GM23338 (cell line): ENCODE measurements at regions not wholly inside any gene's neighbourhood (a gene's known extent, or its start where the extent isn't known, plus 50 kb on each side); places are given as distances from the start of the nearest gene placed in this dataset.

ENCODE experiments used
- ATAC-seq: fragments of 200-7000 bp; cut with Tn5 transposase; 3 replicates; pipeline ENCODE4 v1.9.1; 2020
- DNase-seq: peaks from one replicate; pipeline ENCODE4 v3.0.0-alpha.2; 2015; ENCODE audit warnings: low spot score
- H2AFZ ChIP-seq: fragments of 200-600 bp; sonication (generic); 2 replicates; pipeline ENCODE4 v1.8.0; 2016; ENCODE audit warnings: antibody characterized with exemption, mild to moderate bottlenecking, moderate library complexity
- H3F3A ChIP-seq: fragments of 200-600 bp; sonication (generic); replicated peaks from 2 replicates; pipeline ENCODE4 v1.8.0; 2017; ENCODE audit warnings: antibody characterized with exemption, mixed run types, low read depth
- H3K27ac ChIP-seq: fragments of 200-600 bp; sonication (generic); 2 replicates; pipeline ENCODE4 v1.6.1; 2016; ENCODE audit warnings: low read depth
- H3K27me3 ChIP-seq: fragments of 200-600 bp; sonication (generic); 2 replicates; pipeline ENCODE4 v1.8.0; 2016; ENCODE audit warnings: mild to moderate bottlenecking, mixed run types, moderate library complexity; ENCODE audit not compliant: insufficient read depth
- H3K36me3 ChIP-seq: fragments of 200-600 bp; sonication (generic); 2 replicates; pipeline ENCODE4 v1.8.0; 2016; ENCODE audit warnings: mild to moderate bottlenecking; ENCODE audit not compliant: insufficient read depth
- H3K4me1 ChIP-seq: fragments of 200-600 bp; sonication (generic); 2 replicates; pipeline ENCODE4 v1.8.0; 2016; ENCODE audit warnings: mild to moderate bottlenecking, moderate library complexity; ENCODE audit not compliant: insufficient read depth
- H3K4me2 ChIP-seq: fragments of 200-600 bp; sonication (generic); 2 replicates; pipeline ENCODE4 v1.7.1; 2017; ENCODE audit warnings: mixed run types
- H3K4me3 ChIP-seq: fragments of 200-600 bp; sonication (generic); 2 replicates; pipeline ENCODE4 v1.6.1; 2016; ENCODE audit warnings: mixed run types
- H3K79me2 ChIP-seq: fragments of 200-600 bp; sonication (generic); replicated peaks from 2 replicates; pipeline ENCODE4 v1.8.0; 2017; ENCODE audit warnings: mild to moderate bottlenecking; ENCODE audit not compliant: insufficient read depth
- H3K9me2 ChIP-seq: fragments of 200-600 bp; sonication (generic); 2 replicates; pipeline ENCODE4 v1.8.0; 2017; ENCODE audit not compliant: insufficient read depth
- H4K20me1 ChIP-seq: fragments of 200-600 bp; sonication (generic); replicated peaks from 2 replicates; pipeline ENCODE4 v1.8.0; 2017; ENCODE audit warnings: mild to moderate bottlenecking; ENCODE audit not compliant: insufficient read depth
- H3K27ac Mint-ChIP-seq: 2 replicates; pipeline ENCODE4 v1.8.0; 2020; ENCODE audit warnings: inconsistent platforms, mild to moderate bottlenecking, moderate library complexity, mixed read lengths
- H3K27me3 Mint-ChIP-seq: 3 replicates; pipeline ENCODE4 v1.8.0; 2022; ENCODE audit warnings: low read depth, mild to moderate bottlenecking, moderate library complexity, mixed read lengths, inconsistent platforms; ENCODE audit not compliant: insufficient read depth, poor library complexity
- H3K36me3 Mint-ChIP-seq: 3 replicates; pipeline ENCODE4 v1.8.0; 2021; ENCODE audit warnings: low read depth, mild to moderate bottlenecking, inconsistent platforms, moderate library complexity, mixed read lengths
- H3K4me1 Mint-ChIP-seq: 3 replicates; pipeline ENCODE4 v1.8.0; 2020; ENCODE audit warnings: mild to moderate bottlenecking, inconsistent platforms, mixed read lengths
- H3K4me3 Mint-ChIP-seq: 3 replicates; pipeline ENCODE4 v1.8.0; 2021; ENCODE audit warnings: moderate library complexity, mild to moderate bottlenecking, inconsistent platforms, mixed read lengths
- H3K9me3 Mint-ChIP-seq: 3 replicates; pipeline ENCODE4 v1.8.0; 2020; ENCODE audit warnings: moderate library complexity, mild to moderate bottlenecking, inconsistent platforms, mixed read lengths
- CREB1 ChIP-seq: fragments of 250-450 bp; sonication (Bioruptor Pico); IDR thresholded peaks from 2 replicates; pipeline ENCODE4 v1.5.0; 2020; ENCODE audit warnings: low read depth, mild to moderate bottlenecking, moderate library complexity
- ETS1 ChIP-seq: IDR thresholded peaks from 2 replicates; pipeline ENCODE4 v1.6.1; 2016; ENCODE audit warnings: antibody characterized with exemption
- EZH2 ChIP-seq: fragments of 200-600 bp; sonication (generic); IDR thresholded peaks from one replicate; pipeline ENCODE4 v1.8.0; 2017; ENCODE audit warnings: antibody characterized with exemption, mild to moderate bottlenecking, low read depth; ENCODE audit not compliant: unreplicated experiment
- EZH2phosphoT487 ChIP-seq: fragments of 200-600 bp; sonication (generic); IDR thresholded peaks from one replicate; pipeline ENCODE4 v1.8.1; 2018; ENCODE audit warnings: antibody characterized with exemption; ENCODE audit not compliant: unreplicated experiment
- JUNB ChIP-seq: IDR thresholded peaks from one replicate; pipeline ENCODE4 v1.6.1; 2016; ENCODE audit warnings: antibody characterized with exemption; ENCODE audit not compliant: unreplicated experiment
- NANOG ChIP-seq: IDR thresholded peaks from 2 replicates; pipeline ENCODE4 v1.6.1; 2016; ENCODE audit warnings: antibody characterized with exemption, borderline replicate concordance
- POLR2AphosphoS5 ChIP-seq: IDR thresholded peaks from 2 replicates; pipeline ENCODE4 v1.6.1; 2016; ENCODE audit warnings: antibody characterized with exemption, low read depth
- STAT1 ChIP-seq: IDR thresholded peaks from one replicate; pipeline ENCODE4 v1.6.1; 2016; ENCODE audit warnings: antibody characterized with exemption; ENCODE audit not compliant: unreplicated experiment
- ZNF114 ChIP-seq: fragments of 250-450 bp; sonication (Bioruptor Pico); IDR thresholded peaks from 2 replicates; pipeline ENCODE4 v1.5.0; 2020; ENCODE audit warnings: mild to moderate bottlenecking, moderate library complexity
- ZNF331 ChIP-seq: fragments of 250-450 bp; sonication (Bioruptor Pico); IDR thresholded peaks from 2 replicates; pipeline ENCODE4 v1.5.0; 2020; ENCODE audit warnings: low read depth, mild to moderate bottlenecking, moderate library complexity
- TF ChIP-seq, protein P1 (sequence below), 2 experiments: fragments of 200-600 bp in 1 of 2; sonication (generic) in 1 of 2; conservative IDR thresholded peaks; 2 replicates each; pipeline versions ENCODE4 v1.5.1 to v1.6.1; 2016 to 2017; ENCODE audit warnings: antibody characterized with exemption in 2 of 2, low read depth in 2 of 2, mild to moderate bottlenecking in 2 of 2, moderate library complexity in 1 of 2
- TF ChIP-seq, protein P2 (sequence below): fragments of 250-450 bp; sonication (Bioruptor Pico); IDR thresholded peaks from 2 replicates; pipeline ENCODE4 v1.5.0; 2020; ENCODE audit warnings: mild to moderate bottlenecking, moderate library complexity
- TF ChIP-seq, protein P3 (sequence below): IDR thresholded peaks from one replicate; pipeline ENCODE4 v1.6.1; 2018; ENCODE audit warnings: antibody characterized with exemption; ENCODE audit not compliant: unreplicated experiment

GRCh38 chr1:106292130-106292529, 764.3 kb upstream of the PRMT6 start:
- Mint-ChIP-seq H3K4me3 (no peak overlapping the region), H3K4me1 (peaks cover 4% of the 10 kb centered on the region; the same call in 2 of the 3 replicates), H3K9me3 (no peaks in the 10 kb centered on the region), H3K27ac (no peak overlapping the region), H3K27me3 (no peaks in the 10 kb centered on the region), H3K36me3 (no peaks in the 10 kb centered on the region)
- H3K9me2 ChIP-seq = no peaks in the 10 kb centered on the region
- no peak overlapping the region for H3K27ac ChIP-seq
- no peak for DNase-seq
- no peaks in the 10 kb centered on the region for H3K27me3 ChIP-seq
- no peaks in the 10 kb centered on the region for H3F3A ChIP-seq
- no peaks in the 10 kb centered on the region for H3K79me2 ChIP-seq
- H2AFZ ChIP-seq = no peak overlapping the region
- no peaks in the 10 kb centered on the region for H3K4me1 ChIP-seq
- TF ChIP-seq ETS1 (no peak), ZNF114 (CRISPR knock-in tag) (no peak), STAT1 (no peak), POLR2AphosphoS5 (no peak), ZNF331 (CRISPR knock-in tag) (no peak), EZH2 (no peak), EZH2phosphoT487 (no peak), JUNB (no peak), CREB1 (CRISPR knock-in tag) (no peak), NANOG (no peak)
- TF ChIP-seq, protein P1, sequence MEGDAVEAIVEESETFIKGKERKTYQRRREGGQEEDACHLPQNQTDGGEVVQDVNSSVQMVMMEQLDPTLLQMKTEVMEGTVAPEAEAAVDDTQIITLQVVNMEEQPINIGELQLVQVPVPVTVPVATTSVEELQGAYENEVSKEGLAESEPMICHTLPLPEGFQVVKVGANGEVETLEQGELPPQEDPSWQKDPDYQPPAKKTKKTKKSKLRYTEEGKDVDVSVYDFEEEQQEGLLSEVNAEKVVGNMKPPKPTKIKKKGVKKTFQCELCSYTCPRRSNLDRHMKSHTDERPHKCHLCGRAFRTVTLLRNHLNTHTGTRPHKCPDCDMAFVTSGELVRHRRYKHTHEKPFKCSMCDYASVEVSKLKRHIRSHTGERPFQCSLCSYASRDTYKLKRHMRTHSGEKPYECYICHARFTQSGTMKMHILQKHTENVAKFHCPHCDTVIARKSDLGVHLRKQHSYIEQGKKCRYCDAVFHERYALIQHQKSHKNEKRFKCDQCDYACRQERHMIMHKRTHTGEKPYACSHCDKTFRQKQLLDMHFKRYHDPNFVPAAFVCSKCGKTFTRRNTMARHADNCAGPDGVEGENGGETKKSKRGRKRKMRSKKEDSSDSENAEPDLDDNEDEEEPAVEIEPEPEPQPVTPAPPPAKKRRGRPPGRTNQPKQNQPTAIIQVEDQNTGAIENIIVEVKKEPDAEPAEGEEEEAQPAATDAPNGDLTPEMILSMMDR (conservative IDR thresholded peaks at IDR 0.05; ENCODE audit: low read depth in 2 of 2) = no peak
- TF ChIP-seq, protein P2, sequence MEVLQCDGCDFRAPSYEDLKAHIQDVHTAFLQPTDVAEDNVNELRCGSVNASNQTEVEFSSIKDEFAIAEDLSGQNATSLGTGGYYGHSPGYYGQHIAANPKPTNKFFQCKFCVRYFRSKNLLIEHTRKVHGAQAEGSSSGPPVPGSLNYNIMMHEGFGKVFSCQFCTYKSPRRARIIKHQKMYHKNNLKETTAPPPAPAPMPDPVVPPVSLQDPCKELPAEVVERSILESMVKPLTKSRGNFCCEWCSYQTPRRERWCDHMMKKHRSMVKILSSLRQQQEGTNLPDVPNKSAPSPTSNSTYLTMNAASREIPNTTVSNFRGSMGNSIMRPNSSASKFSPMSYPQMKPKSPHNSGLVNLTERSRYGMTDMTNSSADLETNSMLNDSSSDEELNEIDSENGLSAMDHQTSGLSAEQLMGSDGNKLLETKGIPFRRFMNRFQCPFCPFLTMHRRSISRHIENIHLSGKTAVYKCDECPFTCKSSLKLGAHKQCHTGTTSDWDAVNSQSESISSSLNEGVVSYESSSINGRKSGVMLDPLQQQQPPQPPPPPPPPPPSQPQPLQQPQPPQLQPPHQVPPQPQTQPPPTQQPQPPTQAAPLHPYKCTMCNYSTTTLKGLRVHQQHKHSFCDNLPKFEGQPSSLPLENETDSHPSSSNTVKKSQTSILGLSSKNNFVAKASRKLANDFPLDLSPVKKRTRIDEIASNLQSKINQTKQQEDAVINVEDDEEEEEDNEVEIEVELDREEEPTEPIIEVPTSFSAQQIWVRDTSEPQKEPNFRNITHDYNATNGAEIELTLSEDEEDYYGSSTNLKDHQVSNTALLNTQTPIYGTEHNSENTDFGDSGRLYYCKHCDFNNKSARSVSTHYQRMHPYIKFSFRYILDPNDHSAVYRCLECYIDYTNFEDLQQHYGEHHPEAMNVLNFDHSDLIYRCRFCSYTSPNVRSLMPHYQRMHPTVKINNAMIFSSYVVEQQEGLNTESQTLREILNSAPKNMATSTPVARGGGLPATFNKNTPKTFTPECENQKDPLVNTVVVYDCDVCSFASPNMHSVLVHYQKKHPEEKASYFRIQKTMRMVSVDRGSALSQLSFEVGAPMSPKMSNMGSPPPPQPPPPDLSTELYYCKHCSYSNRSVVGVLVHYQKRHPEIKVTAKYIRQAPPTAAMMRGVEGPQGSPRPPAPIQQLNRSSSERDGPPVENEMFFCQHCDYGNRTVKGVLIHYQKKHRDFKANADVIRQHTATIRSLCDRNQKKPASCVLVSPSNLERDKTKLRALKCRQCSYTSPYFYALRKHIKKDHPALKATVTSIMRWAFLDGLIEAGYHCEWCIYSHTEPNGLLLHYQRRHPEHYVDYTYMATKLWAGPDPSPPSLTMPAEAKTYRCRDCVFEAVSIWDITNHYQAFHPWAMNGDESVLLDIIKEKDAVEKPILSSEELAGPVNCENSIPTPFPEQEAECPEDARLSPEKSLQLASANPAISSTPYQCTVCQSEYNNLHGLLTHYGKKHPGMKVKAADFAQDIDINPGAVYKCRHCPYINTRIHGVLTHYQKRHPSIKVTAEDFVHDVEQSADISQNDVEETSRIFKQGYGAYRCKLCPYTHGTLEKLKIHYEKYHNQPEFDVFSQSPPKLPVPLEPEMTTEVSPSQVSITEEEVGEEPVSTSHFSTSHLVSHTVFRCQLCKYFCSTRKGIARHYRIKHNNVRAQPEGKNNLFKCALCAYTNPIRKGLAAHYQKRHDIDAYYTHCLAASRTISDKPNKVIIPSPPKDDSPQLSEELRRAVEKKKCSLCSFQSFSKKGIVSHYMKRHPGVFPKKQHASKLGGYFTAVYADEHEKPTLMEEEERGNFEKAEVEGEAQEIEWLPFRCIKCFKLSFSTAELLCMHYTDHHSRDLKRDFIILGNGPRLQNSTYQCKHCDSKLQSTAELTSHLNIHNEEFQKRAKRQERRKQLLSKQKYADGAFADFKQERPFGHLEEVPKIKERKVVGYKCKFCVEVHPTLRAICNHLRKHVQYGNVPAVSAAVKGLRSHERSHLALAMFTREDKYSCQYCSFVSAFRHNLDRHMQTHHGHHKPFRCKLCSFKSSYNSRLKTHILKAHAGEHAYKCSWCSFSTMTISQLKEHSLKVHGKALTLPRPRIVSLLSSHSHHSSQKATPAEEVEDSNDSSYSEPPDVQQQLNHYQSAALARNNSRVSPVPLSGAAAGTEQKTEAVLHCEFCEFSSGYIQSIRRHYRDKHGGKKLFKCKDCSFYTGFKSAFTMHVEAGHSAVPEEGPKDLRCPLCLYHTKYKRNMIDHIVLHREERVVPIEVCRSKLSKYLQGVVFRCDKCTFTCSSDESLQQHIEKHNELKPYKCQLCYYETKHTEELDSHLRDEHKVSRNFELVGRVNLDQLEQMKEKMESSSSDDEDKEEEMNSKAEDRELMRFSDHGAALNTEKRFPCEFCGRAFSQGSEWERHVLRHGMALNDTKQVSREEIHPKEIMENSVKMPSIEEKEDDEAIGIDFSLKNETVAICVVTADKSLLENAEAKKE (CRISPR knock-in tag) = no peak
- TF ChIP-seq, protein P3, sequence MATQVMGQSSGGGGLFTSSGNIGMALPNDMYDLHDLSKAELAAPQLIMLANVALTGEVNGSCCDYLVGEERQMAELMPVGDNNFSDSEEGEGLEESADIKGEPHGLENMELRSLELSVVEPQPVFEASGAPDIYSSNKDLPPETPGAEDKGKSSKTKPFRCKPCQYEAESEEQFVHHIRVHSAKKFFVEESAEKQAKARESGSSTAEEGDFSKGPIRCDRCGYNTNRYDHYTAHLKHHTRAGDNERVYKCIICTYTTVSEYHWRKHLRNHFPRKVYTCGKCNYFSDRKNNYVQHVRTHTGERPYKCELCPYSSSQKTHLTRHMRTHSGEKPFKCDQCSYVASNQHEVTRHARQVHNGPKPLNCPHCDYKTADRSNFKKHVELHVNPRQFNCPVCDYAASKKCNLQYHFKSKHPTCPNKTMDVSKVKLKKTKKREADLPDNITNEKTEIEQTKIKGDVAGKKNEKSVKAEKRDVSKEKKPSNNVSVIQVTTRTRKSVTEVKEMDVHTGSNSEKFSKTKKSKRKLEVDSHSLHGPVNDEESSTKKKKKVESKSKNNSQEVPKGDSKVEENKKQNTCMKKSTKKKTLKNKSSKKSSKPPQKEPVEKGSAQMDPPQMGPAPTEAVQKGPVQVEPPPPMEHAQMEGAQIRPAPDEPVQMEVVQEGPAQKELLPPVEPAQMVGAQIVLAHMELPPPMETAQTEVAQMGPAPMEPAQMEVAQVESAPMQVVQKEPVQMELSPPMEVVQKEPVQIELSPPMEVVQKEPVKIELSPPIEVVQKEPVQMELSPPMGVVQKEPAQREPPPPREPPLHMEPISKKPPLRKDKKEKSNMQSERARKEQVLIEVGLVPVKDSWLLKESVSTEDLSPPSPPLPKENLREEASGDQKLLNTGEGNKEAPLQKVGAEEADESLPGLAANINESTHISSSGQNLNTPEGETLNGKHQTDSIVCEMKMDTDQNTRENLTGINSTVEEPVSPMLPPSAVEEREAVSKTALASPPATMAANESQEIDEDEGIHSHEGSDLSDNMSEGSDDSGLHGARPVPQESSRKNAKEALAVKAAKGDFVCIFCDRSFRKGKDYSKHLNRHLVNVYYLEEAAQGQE = no peak
- no peaks in the 10 kb centered on the region for H3K36me3 ChIP-seq
- H3K4me2 ChIP-seq = no peak overlapping the region
- H3K4me3 ChIP-seq = no peak overlapping the region
- no peak for ATAC-seq
- H4K20me1 ChIP-seq = no peaks in the 10 kb centered on the region
